ENCODE measurements at regions not wholly inside any gene's neighbourhood (a gene's known extent, or its start where the extent isn't known, plus 50 kb on each side); places are given as distances from the start of the nearest gene placed in this dataset.

DNA sequence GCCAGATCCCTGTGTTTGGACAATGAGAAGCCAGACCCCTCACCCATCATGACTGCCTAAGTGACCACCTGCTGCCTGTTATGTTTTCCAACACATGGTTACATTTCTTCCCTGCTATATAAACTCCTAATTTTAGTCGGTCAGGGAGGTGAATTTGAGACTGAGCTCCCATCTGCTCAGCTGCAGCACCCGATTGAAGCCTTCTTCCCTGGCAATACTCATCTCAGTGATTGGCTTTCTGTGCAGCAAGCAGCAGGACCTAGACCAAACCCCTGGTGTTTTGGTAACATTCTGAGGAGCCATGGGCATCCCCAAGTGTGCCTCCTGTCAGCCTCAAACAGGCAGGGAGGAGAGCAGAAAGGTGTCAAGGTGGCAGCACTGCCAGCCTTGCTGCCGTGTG, 141.2 kb downstream of the CD8B2 start:
- DNase-seq: no peak
- intact Hi-C loops (cut with DNase I): no loop called here
- Histone ChIP-seq H3K9me3 (no peaks in the 10 kb centered on the region), H3K4me1 (ENCODE audit: insufficient read depth) (no peaks in the 10 kb centered on the region), H3K36me3 (no peaks in the 10 kb centered on the region), H3K4me3 (no peak overlapping the region), H3K27ac (no peak overlapping the region), H3K27me3 (no peaks in the 10 kb centered on the region)
- 86 to 93% (median 90%) methylated on average over 3 of the region's 3 CpGs for WGBS, 3 donors
- TF ChIP-seq EP300 (IDR thresholded peaks at IDR 0.05) (no peak), POLR2A (IDR thresholded peaks at IDR 0.05) (no peak)
- TF ChIP-seq, protein P1, sequence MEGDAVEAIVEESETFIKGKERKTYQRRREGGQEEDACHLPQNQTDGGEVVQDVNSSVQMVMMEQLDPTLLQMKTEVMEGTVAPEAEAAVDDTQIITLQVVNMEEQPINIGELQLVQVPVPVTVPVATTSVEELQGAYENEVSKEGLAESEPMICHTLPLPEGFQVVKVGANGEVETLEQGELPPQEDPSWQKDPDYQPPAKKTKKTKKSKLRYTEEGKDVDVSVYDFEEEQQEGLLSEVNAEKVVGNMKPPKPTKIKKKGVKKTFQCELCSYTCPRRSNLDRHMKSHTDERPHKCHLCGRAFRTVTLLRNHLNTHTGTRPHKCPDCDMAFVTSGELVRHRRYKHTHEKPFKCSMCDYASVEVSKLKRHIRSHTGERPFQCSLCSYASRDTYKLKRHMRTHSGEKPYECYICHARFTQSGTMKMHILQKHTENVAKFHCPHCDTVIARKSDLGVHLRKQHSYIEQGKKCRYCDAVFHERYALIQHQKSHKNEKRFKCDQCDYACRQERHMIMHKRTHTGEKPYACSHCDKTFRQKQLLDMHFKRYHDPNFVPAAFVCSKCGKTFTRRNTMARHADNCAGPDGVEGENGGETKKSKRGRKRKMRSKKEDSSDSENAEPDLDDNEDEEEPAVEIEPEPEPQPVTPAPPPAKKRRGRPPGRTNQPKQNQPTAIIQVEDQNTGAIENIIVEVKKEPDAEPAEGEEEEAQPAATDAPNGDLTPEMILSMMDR (IDR thresholded peaks at IDR 0.05): no peak

DNA sequence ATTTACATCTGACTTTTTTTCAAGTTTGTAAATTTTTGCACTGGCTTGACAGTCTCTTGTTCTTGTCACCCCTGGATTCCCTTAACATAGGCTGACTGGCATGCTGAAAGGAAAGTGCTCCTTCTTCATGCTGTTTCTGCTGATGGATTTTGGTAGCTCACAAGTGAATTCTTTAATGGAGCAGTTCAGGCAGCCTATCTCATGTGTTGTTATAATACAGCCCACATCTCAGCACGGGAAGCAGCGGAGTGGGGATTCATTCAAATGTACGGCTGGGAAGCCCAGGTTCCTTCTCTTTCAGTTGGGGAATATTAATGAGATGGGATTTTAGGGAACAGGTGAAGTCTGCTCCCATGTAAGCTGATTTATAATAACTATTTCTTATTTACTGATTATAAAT, 142.8 kb downstream of the CD8B2 start:
- TF ChIP-seq, protein P1 (IDR thresholded peaks at IDR 0.05): no peak
- TF ChIP-seq POLR2A (IDR thresholded peaks at IDR 0.05) (no peak), EP300 (IDR thresholded peaks at IDR 0.05) (no peak)
- Histone ChIP-seq H3K4me1 (ENCODE audit: insufficient read depth) (no peaks in the 10 kb centered on the region), H3K36me3 (no peaks in the 10 kb centered on the region), H3K4me3 (no peak overlapping the region), H3K27me3 (no peaks in the 10 kb centered on the region), H3K9me3 (no peaks in the 10 kb centered on the region), H3K27ac (no peak overlapping the region)
- no peak for DNase-seq
- 42 to 59% (median 45%) methylated on average over 3 of the region's 3 CpGs for WGBS, 3 donors
- intact Hi-C loops (cut with DNase I): no loop called here

DNA sequence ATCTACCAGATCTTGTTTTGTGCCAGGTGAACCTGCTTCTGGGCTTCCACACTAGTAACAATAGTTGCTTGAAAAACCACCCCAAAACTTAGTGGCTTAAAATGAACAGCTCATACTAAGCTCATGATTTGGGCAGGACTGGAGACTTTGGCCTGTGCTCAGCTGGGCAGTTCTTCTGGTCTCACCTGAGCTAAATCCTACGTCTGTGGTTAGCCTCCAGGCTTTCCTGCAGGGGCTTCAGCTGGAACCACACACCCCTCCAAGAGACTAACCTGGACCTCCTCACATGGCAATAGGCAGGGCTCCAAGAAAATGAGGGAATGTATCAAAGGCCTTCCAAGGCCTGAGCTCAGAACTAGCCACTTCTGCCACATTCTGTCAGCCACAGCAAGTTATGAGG, 144.1 kb downstream of the CD8B2 start:
- H3K9me3 ChIP-seq: no peaks in the 10 kb centered on the region
- DNase-seq: no peak
- WGBS, 3 donors: 80 to 92% (median 88%) methylated on average over 1 of the region's 1 CpG
- H3K27ac ChIP-seq: no peak overlapping the region
- H3K4me3 ChIP-seq: no peak overlapping the region
- TF ChIP-seq EP300 (IDR thresholded peaks at IDR 0.05) (no peak), POLR2A (IDR thresholded peaks at IDR 0.05) (no peak)
- TF ChIP-seq, protein P1 (IDR thresholded peaks at IDR 0.05): no peak
- H3K27me3 ChIP-seq: no peaks in the 10 kb centered on the region
- no peaks in the 10 kb centered on the region for H3K4me1 ChIP-seq (ENCODE audit: insufficient read depth)
- no peaks in the 10 kb centered on the region for H3K36me3 ChIP-seq
- intact Hi-C loops (cut with DNase I): no loop called here

DNA sequence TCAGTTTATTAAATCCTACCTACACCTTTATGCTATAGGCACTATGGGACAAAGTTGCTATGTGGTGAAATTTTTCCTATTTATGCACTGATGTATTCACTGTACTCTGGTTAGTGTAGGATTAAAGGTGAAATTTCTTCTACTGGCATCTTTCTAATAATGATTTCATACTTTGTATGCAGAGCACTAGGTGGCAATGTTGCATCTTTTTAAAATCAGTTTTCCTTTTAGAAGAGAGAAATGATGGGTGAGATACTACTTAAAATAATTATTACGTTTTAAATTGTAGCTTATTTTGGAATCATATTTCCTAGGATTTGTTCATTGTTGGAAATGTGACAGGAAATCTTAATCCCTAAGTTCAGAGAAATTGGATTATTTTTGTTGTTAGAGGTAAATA, 150.9 kb downstream of the CD8B2 start:
- 0 to 4% (median 0%) methylated on average over 1 of the region's 1 CpG for WGBS, 3 donors
- H3K27me3 ChIP-seq: no peaks in the 10 kb centered on the region
- H3K9me3 ChIP-seq: no peaks in the 10 kb centered on the region
- TF ChIP-seq, protein P1 (IDR thresholded peaks at IDR 0.05): no peak
- TF ChIP-seq EP300 (IDR thresholded peaks at IDR 0.05) (no peak), POLR2A (IDR thresholded peaks at IDR 0.05) (no peak)
- no peaks in the 10 kb centered on the region for H3K4me1 ChIP-seq (ENCODE audit: insufficient read depth)
- intact Hi-C loops (cut with DNase I): no loop called here
- H3K27ac ChIP-seq: no peak overlapping the region
- no peak for DNase-seq
- no peak overlapping the region for H3K4me3 ChIP-seq
- no peaks in the 10 kb centered on the region for H3K36me3 ChIP-seq

DNA sequence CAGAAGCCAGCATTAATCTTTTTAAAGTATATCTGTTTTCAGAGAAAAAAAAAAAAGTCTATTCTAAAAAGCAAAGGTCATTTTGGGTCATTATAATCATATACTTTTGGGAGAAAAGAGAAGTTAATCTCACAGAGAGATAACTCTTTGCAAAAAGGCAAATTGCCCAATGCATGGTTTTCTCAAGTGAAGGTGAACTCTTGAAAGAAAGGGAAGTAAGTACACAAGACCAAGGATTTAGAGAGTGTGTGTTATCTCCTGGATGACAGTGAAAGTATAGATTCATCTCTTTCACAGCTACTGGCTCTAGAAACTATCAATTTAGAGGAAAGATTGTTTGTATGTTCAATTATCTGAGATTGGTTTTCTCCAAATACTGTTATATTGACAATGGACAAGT, 151.4 kb downstream of the CD8B2 start:
- no peak overlapping the region for H3K4me3 ChIP-seq
- no peak overlapping the region for H3K27ac ChIP-seq
- no peaks in the 10 kb centered on the region for H3K9me3 ChIP-seq
- no peaks in the 10 kb centered on the region for H3K27me3 ChIP-seq
- intact Hi-C loops (cut with DNase I): no loop called here
- TF ChIP-seq, protein P1 (IDR thresholded peaks at IDR 0.05): no peak
- TF ChIP-seq EP300 (IDR thresholded peaks at IDR 0.05): no peak
- TF ChIP-seq POLR2A (IDR thresholded peaks at IDR 0.05): no peak
- DNase-seq: no peak
- H3K36me3 ChIP-seq: no peaks in the 10 kb centered on the region
- no peaks in the 10 kb centered on the region for H3K4me1 ChIP-seq (ENCODE audit: insufficient read depth)
